ENCODE measurements at regions not wholly inside any gene's neighbourhood (a gene's known extent, or its start where the extent isn't known, plus 50 kb on each side); places are given as distances from the start of the nearest gene placed in this dataset.

DNA sequence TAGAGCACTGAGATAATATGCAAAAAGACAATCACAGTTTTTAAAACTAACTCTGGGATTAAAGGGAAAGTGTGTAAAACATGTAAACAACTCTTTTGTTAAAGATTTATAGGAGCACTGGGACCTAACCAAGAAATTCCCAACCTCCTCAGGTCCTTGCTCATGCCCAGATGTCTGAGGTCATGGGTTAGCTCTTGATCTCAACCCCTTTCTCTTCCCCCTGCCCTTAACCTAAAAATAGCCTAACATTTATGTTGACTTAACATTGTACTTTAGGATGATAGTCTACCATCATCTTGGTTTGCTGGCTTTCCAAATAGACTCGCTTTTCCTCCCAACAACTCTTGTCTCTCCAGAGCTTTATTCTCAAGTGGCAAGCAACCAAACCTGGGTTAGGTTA, 258.2 kb upstream of the FAT3 start:
- DNase-seq (ENCODE audit: low read depth in 4 of 4, low spot score in 3 of 4) = no peak

DNA sequence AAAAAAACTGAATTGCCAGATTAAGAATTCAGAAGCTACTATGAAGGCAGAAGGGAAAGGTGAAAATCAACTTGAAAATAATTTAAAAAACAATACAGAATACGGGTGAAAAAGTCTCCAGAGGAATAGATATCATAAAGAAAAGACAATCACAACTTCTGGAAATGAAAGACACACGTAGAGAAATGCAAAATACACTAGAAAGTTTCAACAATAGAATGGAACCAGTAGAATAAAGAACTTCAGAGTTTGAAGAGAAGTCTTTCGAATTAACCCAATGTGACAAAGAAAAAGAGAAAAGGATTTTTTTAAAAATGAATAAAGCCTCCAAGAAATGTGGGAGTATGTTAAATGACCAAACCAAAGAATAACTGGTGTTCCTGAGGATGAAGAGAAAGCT, 263.8 kb upstream of the FAT3 start:
- no peak for DNase-seq (ENCODE audit: low read depth in 4 of 4, low spot score in 3 of 4)

DNA sequence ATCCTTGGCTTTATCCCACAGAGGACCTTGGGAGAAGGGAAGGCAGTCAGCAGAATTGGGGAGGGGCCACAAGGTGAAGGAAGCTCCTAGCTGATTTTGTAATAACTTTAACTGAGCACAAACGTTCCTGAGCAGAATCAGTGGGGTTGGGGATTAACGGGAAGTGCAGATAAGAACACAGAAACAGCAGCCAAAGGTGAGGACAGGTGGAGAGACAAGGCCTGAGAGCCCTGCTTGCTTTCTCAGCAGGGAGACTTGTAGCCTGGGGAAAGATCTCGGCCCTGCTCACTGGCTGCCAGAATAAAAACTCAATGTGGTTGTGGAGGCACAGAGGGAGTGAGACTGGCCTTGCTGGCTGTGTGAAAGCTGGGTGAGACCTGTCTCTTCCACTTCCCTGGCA, 265.2 kb upstream of the FAT3 start:
- DNase-seq (ENCODE audit: low read depth in 4 of 4, low spot score in 3 of 4) = no peak

DNA sequence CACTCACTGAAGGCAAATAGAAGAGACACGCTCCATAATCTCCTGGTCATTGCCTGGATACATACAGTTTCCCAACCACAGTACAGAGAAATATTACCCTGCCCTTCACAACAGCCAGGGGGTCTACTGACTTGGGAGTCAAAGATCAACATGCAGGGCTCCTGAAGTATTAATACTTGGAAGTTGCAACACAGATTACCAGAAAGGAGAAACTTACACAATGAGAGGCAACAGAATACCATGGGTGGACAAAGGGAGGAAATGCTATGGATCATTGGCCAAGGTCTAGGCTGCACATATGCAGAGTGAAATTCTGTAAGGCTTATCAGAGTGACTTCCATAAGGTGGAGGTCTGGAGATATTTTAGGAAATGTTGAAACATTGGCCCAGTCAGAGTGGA, 267.9 kb upstream of the FAT3 start:
- DNase-seq (ENCODE audit: low read depth in 4 of 4, low spot score in 3 of 4) = no peak

DNA sequence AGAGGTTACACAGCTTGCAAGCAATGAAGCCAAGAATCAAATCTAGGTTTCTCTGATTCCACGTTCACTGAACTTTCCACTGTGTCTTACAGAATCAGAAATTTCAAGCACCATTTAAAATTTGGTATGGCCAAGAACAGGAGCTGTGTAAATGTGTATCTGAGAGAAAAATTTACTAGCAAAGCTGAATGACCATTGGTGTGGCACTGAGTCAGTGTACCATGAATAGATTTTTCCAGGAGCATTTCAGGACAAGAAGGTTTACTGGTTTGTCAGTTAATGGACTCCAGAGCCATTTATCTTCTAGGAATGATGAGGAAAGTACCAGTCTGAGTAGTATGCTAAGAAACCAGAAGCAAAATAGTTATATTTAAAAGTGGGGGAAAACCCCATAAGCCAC, 269.4 kb upstream of the FAT3 start:
- no peak for DNase-seq (ENCODE audit: low read depth in 4 of 4, low spot score in 3 of 4)

DNA sequence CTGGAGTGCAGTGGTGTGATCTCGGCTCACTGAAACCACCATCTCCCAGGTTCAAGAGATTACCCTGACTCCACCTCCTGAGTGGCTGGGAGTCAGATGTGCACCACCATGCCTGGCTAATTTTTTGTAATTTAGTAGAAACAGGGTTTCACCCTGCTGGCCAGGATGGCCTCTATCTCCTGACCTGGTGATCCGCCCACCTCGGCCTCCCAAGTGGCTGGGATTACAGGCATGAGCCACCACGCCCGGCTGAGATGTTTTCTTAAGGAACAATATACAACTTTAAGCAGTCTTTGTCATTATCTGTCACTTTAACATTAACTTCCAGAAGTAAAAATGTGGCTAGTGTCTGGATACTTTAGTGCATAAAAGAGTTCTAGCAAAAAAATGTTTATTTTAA, 272.6 kb upstream of the FAT3 start:
- no peak for DNase-seq (ENCODE audit: low read depth in 4 of 4, low spot score in 3 of 4)

DNA sequence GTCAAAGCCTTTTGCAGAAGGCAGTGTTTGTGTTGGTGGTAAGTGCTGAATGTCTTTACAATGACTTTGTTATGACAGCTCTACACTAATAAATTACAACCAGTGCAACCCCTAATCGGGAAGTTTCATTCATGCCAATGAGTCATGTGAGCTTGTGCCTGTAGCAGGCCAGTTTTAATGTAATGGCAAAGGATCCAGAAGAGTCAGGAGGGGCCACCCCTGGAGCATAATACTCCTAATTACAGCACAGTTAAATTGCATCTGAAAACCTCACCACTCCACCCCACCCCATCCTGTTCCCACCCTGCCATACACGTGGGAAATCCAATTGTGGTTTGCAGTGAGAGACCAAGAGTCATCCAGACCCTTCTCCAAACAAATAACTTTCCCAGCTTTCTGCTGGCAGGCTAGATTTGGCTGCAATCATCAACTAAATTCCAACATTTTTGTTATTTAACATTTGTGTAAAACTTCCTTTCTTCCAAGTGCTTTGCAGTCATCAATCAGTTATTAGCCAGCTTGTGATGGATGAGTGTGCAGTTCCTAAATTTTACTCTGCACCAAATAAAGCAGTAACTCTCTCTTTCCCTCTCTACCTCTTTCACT, 277.3 kb upstream of the FAT3 start:
- no peak for DNase-seq (ENCODE audit: low read depth in 4 of 4, low spot score in 3 of 4)

DNA sequence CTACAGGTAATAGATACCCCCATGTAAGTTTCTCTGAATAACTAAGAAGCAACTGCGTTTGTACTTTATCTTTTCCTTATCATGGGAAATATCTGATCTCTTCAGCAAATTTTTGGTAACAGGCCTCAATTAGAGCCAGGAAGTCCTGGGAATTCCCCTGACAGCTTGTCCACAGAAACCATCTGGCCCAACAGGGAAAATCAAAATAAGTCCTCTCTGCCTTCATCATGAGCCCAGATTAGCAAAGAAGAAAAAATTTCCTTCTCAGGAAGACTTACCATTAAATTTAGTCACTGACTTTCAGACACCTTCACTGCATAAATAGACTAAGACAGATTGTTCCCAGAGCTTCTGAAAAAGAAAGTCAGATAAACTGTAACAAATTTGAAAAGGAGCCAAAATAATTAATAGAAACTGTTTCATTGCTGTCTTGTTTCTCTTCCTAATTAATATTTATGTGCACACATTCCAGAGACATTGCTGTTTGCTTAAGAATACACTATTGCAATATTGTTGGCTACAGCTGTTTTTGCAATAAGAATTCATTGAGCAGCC, 278.1 kb upstream of the FAT3 start:
- DNase-seq (ENCODE audit: low read depth in 4 of 4, low spot score in 3 of 4) = no peak

DNA sequence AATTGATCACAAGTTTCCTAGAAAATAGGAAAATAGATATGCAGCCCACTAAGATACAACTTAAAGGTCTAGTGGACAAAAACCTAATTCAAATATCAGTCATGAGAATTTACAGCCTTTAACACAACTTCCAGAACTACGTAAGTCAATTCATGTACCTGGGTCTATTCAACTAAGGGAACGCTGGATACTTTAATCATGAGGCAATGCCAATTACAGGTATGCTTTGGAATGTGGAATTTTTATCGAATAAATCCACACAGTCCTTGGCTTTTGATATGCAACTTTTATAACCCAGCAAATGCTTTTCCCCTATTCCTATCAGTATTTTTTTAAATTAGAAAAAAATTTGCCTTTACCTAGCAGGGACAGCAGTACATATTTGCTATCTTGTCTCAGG, 289.5 kb upstream of the FAT3 start:
- no peak for DNase-seq (ENCODE audit: low read depth in 4 of 4, low spot score in 3 of 4)

DNA sequence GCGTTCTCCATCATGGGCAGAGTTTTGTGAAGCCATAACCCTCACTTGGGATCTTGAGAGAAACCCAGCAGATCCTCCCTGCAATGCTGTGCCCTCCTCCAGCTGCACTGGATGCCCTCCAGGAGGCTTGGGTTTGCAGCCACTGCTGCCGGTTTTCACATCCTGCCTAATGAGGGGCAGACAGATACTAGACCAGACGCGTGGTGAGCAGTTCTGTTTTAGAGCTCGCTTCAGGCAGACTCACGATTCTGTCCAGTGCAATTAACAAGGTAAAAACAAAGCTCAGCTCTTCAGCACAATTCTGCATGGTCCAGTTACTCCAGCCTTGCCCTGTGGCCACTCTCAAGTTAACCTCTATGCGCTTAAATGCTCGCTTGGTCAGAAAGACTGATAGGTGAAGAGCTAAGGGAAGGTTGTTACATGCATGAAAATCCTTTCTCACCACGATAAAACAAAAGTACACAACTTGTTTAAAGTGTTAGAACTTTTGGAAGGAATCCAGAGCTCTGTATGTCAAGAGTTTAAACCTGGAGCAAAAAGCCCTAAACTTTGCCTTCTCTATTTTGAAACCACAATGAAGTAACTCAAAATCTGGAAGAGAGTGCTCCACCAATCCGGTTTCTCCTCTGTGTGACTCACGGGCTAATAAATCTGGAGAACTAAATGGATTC, 292.3 kb upstream of the FAT3 start:
- DNase-seq (ENCODE audit: low read depth in 4 of 4, low spot score in 3 of 4) = no peak

DNA sequence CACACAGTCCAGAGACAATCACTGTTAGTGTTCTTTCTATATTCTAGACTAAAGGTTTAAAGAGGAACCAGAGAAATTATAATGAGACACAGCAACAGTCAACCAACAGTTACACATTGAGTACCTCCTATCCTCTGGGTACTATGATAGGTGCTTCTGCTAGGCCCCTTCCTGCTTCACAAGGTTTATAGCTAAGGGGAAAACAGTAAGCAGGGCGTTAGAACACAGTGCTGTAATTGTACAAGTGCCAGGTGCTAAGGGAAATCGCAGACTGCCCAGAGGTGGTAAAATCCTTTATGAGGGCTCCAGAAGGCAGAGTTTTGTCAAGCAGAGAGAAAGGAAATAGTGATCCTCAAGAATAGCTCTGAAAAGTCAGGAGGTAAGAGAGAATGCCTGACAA, 297.2 kb upstream of the FAT3 start:
- no peak for DNase-seq (ENCODE audit: low read depth in 4 of 4, low spot score in 3 of 4)

DNA sequence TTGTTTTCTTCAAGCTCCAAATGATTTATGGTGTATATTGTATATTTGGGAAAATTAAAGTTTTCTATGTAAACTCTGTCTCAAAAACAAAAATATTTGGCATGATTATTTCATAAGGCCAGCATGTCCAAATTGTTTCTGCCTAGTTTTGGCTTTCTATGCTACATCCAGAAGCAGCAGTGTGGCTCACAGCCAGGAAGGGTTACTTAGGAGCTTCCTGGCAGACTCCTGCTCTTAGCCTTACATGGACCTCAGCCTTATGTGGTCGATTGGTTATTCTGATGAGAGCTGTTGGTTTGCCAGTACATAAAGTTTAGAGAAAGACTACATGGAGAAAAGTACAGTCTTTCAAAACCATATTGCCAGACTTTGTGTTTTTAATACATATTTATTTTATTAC, 297.7 kb upstream of the FAT3 start:
- DNase-seq (ENCODE audit: low read depth in 4 of 4, low spot score in 3 of 4) = no peak

DNA sequence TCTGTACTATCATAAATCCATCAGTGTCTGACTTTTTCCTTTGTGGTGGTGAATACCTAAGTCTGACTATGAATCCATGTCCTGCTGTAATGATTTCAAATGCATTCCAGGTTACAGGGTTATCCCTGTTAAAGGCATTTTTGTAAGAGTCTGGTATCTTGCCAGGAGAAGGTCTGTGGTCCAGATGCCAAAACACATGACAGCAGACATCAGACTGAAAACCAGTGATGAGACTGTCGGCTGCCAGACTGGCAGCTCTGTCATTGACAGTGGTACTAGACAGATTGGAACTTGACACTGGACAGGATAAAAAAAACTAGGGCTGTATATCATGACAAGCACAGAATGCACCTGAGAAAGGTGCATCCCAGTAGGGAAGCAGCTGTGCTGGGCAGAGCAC, 301.8 kb upstream of the FAT3 start:
- no peak for DNase-seq (ENCODE audit: low read depth in 4 of 4, low spot score in 3 of 4)

DNA sequence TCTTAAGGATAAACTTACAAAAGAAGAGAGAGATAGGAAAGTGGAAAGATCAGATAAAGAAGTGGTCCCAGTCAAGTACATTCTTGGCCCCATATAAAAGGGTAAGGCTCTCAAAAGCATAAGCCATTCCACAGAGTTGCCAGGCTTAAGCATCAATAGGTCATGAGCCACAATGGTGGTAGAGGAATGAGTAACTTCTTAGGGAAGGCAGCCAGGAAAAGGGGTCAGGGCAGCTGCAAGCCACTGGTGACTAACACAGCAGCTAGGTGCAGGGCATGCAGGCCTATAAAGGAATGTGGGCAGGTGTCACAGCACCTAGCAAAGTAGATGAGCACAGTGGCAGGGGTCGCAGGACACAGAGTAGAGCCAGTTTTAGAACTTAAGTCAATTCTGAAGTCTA, 302.6 kb upstream of the FAT3 start:
- DNase-seq (ENCODE audit: low read depth in 4 of 4, low spot score in 3 of 4) = no peak

DNA sequence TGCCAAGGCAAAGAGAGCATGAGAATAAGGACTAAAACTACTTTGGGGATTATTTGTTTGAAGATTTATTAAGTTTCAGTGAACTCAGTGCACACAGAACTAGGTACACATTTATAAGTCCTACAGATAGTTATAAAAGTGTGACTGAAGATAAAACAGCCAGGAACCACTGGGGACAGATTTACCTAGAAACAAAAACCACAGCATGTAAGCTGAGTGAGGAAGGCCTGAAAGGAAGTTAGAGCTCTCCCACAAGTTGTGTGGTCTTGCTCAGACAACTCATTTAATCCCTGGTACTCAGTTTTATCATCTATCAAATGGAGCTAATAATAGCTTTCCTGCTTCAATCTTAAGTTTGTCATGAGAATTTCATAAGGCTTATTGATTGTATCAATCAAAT, 311.2 kb upstream of the FAT3 start:
- no peak for DNase-seq (ENCODE audit: low read depth in 4 of 4, low spot score in 3 of 4)

DNA sequence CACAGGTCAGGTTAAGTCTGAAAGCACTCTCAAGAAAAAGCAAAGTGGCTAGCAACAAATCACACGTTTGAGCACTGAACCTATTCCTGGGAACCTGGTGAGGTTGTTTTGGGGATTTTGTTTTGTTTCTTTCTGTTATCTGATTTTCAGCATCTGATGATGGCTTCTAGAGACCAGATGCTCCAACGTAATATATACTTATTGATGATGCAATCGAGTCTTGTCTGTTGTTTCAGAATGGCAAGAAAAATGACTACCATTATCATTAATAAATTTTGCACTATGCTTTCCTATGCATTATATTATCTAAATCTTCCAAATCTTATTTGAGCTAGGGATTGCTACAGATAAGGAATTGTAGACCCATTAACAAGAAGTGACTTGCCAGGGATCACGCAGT, 312.3 kb upstream of the FAT3 start:
- DNase-seq (ENCODE audit: low read depth in 4 of 4, low spot score in 3 of 4) = no peak

DNA sequence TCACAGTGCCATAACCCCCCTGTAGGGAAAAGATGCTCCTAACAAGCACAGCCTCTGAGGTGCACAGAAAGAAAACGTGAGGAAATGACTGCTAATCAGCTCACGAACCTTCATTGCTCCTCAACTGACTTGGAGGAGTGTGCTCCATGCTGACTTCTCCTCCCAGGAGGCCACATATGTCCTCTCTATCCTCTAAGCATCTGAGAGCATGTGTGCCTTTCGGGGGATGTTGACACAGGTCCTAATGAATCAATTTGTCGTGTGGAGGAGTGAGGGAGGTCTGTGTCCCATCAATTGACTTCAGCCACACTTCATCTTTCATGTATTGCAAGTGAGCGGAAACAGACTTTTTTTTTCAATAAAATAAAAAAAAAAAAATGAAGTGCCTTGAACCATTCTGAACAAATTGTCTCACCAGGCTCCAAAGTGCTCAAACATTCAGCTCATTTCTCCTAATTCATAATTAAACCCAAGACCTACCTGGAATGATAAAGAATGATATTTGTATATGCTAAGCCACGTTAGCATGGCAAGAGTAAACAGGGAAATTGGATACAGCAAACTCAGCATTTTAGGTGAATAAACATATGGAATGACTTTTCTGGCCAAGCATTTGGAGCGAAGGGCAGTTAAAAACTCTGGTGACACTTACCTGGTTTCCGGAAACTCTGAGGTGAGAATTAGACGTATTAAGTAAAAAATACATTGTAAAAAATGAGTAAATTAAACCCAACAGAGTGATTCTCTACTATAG, 317.6 kb upstream of the FAT3 start:
- no peak for DNase-seq (ENCODE audit: low read depth in 4 of 4, low spot score in 3 of 4)

DNA sequence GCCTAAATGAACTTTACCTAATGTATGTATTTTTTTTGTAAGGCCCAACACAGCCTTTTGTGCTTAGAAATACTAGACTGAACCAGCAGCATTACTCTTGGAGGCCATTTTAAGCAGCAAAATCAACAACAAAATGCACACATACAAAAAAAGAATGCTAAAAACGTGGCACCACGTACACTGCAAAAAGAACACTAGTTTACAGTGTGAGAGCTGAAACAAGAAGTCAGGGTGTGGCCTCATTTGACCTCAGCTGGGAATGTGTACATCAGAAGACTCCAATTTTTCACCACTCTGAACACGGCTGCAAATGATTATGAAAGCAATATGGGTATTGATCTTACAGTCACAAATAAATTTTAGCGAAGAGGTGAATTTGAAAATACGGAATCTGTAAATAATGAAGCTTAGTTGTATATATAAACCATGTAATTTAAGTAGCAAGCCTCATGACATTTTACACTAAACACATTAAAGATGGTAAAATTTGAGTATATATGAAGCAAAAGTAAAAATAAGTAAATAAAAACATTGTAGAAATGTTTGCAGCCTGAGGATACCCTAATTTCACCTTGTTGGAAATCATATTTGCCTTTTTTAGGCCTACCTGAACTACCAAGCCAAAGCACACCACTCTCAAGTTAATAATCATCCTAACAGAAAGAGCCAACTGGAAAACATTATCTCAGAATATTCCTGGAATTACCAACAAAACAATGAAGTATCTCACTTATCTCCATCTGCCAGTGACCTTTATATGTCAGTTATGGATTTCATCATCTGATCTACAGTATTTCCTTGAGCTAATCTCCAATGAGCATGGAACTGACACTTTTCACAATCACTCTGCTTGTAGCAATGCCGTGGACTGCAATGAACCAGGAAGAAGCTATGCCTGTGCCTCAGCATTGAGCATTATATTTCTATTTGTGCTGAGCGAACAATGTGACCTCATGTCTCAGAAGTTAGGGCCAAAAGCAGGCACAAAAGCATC, 319.5 kb upstream of the FAT3 start:
- no peak for DNase-seq (ENCODE audit: low read depth in 4 of 4, low spot score in 3 of 4)

DNA sequence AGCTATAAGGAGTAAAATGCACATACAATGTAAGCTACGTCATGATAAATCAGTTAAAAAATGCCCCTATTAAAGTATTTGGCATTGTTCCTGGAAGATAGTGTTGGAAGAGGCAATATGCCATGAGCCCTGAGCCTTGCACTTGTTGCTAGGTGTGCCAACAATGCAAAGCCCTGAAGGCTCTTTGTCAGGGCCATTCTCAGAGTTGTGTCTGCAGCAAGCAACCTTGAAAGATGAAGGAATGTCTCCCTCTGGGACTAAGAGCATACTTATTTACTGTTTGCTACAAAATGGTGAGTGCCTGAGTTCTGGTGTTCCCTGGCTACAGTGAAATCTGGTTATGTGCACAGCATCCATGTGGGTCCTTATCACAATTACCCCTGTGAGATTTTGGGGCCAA, 322.3 kb upstream of the FAT3 start:
- DNase-seq (ENCODE audit: low read depth in 4 of 4, low spot score in 3 of 4) = no peak

DNA sequence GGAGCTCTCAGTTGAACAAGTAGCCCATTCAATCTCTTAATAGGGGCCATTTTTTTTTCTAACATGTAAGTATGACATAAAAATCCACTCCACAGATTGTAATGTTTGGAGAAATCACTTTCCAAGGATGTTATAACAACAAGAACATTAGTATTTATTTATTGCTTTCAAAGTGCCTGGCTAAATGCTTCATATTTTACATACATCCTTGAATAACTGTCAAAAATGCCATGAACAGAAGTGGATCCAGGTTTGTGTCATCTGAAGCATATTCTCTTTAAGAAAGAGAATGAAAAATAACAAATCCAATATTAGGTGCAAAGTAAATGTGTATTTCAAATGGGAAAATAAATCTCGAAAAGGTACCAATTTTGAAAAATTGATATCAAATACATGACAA, 344.0 kb upstream of the FAT3 start:
- no peak for DNase-seq (ENCODE audit: low read depth in 4 of 4, low spot score in 3 of 4)

DNA sequence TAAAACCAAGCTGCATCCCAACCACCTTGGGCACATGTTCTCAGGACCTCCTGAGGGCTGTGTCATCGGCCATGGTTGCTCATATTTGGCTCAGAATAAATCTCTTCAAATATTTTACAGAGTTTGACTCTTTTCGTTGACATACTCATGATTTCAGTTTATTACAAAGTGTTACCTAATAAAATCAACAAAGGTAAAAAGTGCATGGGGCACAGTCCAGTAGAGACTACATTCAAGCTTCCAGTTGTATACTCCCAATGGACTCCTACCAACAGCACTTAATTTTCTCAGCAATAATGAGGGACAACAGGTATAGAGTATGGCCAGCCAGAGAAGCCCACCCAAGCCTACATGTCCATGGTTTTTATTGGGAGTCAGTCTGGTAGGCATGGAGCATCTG, 347.9 kb upstream of the FAT3 start:
- no peak for DNase-seq (ENCODE audit: low read depth in 4 of 4, low spot score in 3 of 4)

All from left renal pelvis (tissue), 4 donors.